GM12892 (cell line): ENCODE measurements at regions not wholly inside any gene's neighbourhood (a gene's known extent, or its start where the extent isn't known, plus 50 kb on each side); places are given as distances from the start of the nearest gene placed in this dataset.

Experiments used
- DNase-seq: peaks from one replicate; pipeline ENCODE4 v3.0.0; 2011; ENCODE audit not compliant: insufficient read length
- FAIRE-seq: peaks from 2 replicates; lab custom pipeline; 2011; peaks lifted over from hg19 to GRCh38; lab: Jason Lieb, UNC
- POLR2A ChIP-seq: IDR thresholded peaks from 2 replicates; pipeline ENCODE4 v1.6.1; 2011; ENCODE audit warnings: low read depth, low read length, control low read depth
- POLR2AphosphoS5 ChIP-seq: IDR thresholded peaks from 2 replicates; pipeline ENCODE4 v1.6.1; 2011; ENCODE audit warnings: low read depth, low read length, control low read depth
- TAF1 ChIP-seq: IDR thresholded peaks from 2 replicates; pipeline ENCODE4 v1.6.1; 2011; ENCODE audit warnings: low read depth, mild to moderate bottlenecking, control low read depth, low read length, borderline replicate concordance

DNA sequence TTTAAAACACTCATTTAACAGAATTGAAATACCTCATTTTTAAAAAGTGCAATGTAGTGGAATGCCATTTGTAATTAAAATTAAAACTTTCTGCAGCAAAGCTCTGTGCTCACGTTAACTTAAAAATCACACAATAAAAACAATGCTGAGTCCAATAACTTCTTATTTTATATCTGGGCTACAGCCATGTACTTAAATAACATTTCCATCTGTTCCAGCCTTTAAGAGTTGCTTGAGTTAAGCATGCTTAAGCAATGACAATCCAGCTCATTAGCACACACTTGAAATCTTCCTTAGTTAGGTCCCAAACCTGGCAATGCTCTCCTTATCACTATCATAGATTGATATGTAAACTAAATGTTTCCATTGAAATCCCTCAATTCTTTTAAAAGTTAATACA is 132.3 kb upstream of the CDH12 start:
- no peak for TF ChIP-seq TAF1
- no peak for TF ChIP-seq POLR2AphosphoS5
- no peak for TF ChIP-seq POLR2A
- DNase-seq (no peak), FAIRE-seq (no peak)

DNA sequence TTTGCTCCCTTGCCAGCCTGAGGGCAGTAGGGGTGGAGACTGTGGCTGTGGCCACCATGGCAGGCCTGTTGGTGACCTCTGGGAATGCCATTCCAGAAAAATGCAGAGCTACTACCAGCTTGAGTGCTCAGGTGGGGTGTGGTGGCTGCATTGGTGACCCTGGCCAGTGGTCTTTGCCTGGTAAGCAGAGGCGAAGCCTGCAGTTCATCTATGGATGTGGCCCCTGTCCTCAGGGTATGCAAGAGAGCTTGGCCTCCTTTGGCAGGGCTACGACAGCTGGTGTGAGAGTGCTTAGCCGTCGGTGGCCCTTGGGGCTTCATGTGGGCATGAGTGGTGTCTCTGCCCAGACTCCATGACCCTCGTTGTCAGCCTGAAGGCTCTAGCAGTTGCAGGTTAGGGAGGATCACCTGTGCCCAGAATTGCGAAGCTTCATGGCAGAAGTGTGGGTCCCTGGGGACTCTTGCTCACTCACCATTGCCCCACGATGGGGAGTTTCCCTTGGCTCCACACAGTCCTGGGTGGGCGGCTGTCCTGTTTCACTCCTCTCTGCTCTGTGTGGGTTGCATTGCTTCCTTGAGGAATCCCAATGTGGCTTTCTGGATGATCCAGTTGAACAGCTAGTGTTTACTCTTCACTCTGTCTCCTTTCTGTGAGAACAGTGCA is 117.9 kb upstream of the CDH12 start:
- FAIRE-seq = no peak
- TF ChIP-seq POLR2A (no peak), POLR2AphosphoS5 (no peak), TAF1 (no peak)
- DNase-seq = no peak

DNA sequence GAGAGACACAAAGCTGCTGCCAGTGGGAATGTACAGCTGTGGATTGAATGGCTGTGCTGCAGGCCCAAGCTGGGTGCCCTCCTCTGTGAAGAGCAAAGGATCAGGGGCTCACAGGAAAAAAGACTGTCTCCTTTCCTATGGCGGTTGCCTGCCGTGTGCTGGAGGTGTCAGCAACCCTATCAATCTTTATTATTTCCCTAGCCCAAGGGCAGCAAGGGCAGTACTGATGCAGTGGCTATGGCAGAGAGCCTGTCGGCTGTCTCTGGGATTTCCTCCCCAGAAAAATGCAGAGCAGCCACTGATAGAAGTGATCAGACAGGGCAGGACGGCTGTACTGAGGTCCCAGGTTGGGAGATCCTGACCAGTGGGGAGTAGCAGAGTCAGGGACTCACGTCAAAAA is 117.3 kb upstream of the CDH12 start:
- no peak for DNase-seq
- no peak for FAIRE-seq
- TF ChIP-seq POLR2A = no peak
- no peak for TF ChIP-seq TAF1
- no peak for TF ChIP-seq POLR2AphosphoS5

DNA sequence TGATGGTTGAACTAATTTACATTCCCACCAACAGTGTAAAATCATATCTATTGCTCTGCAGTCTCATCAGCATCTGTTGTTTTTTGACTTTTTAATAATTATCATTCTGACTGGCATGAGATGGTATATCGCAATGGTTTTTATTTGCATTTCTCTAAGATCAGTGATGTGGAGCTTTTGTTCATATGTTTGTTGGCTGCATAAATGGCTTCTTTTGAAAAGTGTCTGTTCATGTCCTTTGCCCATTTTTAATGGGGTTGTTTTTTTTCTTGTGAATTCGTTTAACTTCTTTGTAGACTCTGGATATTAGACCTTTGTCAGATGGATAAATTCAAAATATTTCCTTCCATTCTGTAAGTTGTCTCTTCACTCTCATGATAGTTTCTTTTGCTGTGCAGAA is 115.2 kb upstream of the CDH12 start:
- DNase-seq = no peak
- no peak for TF ChIP-seq POLR2A
- no peak for TF ChIP-seq POLR2AphosphoS5
- no peak for TF ChIP-seq TAF1
- no peak for FAIRE-seq

- no peak for FAIRE-seq
- no peak for DNase-seq
- TF ChIP-seq TAF1 (no peak), POLR2A (no peak), POLR2AphosphoS5 (no peak)
Measured at GRCh38 chr5:22965960-22966359, 112.8 kb upstream of the CDH12 start.

GRCh38 chr5:22964632-22965031 is 111.5 kb upstream of the CDH12 start:
- TF ChIP-seq POLR2A (no peak), POLR2AphosphoS5 (no peak), TAF1 (no peak)
- FAIRE-seq = no peak
- DNase-seq = no peak

- FAIRE-seq (no peak), DNase-seq (no peak)
- TF ChIP-seq TAF1 (no peak), POLR2A (no peak), POLR2AphosphoS5 (no peak)
Measured at GRCh38 chr5:22958462-22959262, 105.5 kb upstream of the CDH12 start.

- TF ChIP-seq POLR2A (no peak), POLR2AphosphoS5 (no peak), TAF1 (no peak)
- FAIRE-seq (no peak), DNase-seq (no peak)
Measured at GRCh38 chr5:22947921-22948320, 94.8 kb upstream of the CDH12 start.

DNA sequence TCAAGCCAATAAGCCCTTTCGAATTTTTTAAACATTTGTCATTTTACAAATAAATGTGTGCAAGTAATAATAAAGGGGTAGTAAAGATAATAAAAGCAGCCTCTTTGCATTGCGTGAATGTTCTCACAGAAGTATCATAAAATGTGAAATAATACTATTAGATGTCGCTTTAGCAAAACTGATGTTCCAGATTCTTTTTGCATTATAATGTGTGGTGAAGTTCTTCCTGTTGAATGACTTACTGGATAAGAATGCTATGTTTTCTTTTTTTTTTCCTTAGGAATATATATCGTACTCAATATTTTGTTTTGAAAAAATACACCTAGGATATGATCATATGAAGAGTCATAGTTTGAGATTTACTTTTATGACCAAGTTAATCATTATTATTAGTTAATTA is 85.2 kb upstream of the CDH12 start:
- FAIRE-seq (no peak), DNase-seq (no peak)
- TF ChIP-seq POLR2A (no peak), TAF1 (no peak), POLR2AphosphoS5 (no peak)

- FAIRE-seq = no peak
- no peak for DNase-seq
- no peak for TF ChIP-seq POLR2AphosphoS5
- TF ChIP-seq TAF1 = no peak
- TF ChIP-seq POLR2A = no peak
Measured at GRCh38 chr5:22928821-22929482, 75.8 kb upstream of the CDH12 start.

DNA sequence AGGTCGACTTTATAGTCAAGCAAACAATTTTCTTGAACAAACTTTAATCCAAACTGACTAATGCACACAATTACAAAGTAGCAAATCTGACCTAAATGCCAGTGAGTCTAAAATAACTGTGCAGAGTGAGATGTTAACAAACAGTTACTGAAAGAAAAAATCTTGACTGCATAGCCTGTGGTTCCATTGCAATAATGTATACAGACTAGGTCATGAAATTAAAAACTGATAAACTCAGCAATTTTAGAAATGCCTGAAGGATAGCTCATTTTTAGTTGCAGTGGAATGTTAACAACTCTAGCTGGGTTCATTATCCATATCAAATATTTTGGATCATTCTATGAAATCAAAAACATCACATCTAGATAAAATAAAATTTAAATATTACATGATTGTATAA is 73.4 kb upstream of the CDH12 start:
- TF ChIP-seq POLR2AphosphoS5 = no peak
- TF ChIP-seq POLR2A = no peak
- no peak for TF ChIP-seq TAF1
- FAIRE-seq (no peak), DNase-seq (no peak)

DNA sequence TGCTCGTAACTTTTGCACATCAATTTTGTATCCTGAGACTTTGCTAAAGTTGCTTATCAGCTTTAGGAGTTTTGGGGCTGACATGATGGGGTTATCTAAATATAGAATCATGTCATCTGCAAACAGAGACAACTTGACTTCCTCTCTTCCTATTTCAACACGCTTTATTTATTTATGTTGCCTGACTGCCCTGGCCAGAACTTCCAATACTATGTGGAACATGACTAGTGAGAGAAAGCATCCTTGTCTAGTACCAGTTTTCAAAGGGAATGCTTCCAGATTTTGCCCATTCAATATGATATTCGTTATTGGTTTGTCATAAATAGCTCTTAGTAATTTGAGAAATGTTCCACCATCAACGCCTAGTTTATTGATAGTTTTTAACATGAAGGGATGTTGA is 65.4 kb upstream of the CDH12 start:
- FAIRE-seq = no peak
- DNase-seq = no peak
- TF ChIP-seq POLR2A = no peak
- TF ChIP-seq POLR2AphosphoS5 = no peak
- no peak for TF ChIP-seq TAF1
